GM23338 (cell line): ENCODE measurements at regions not wholly inside any gene's neighbourhood (a gene's known extent, or its start where the extent isn't known, plus 50 kb on each side); places are given as distances from the start of the nearest gene placed in this dataset.
"Not testable (repeated sequence)": the region's sequence is repeated elsewhere in the genome, so short reads cannot be mapped to it uniquely, and the experiment has no call there.

Experiments used
- ATAC-seq: fragments of 200-7000 bp; cut with Tn5 transposase; 3 replicates; pipeline ENCODE4 v1.9.1; 2020
- DNase-seq: peaks from one replicate; pipeline ENCODE4 v3.0.0-alpha.2; 2015; ENCODE audit warnings: low spot score
- H2AFZ ChIP-seq: fragments of 200-600 bp; sonication (generic); 2 replicates; pipeline ENCODE4 v1.8.0; 2016; ENCODE audit warnings: antibody characterized with exemption, mild to moderate bottlenecking, moderate library complexity
- H3F3A ChIP-seq: fragments of 200-600 bp; sonication (generic); replicated peaks from 2 replicates; pipeline ENCODE4 v1.8.0; 2017; ENCODE audit warnings: antibody characterized with exemption, mixed run types, low read depth
- H3K27ac ChIP-seq: fragments of 200-600 bp; sonication (generic); 2 replicates; pipeline ENCODE4 v1.6.1; 2016; ENCODE audit warnings: low read depth
- H3K27me3 ChIP-seq: fragments of 200-600 bp; sonication (generic); 2 replicates; pipeline ENCODE4 v1.8.0; 2016; ENCODE audit warnings: mild to moderate bottlenecking, mixed run types, moderate library complexity; ENCODE audit not compliant: insufficient read depth
- H3K36me3 ChIP-seq: fragments of 200-600 bp; sonication (generic); 2 replicates; pipeline ENCODE4 v1.8.0; 2016; ENCODE audit warnings: mild to moderate bottlenecking; ENCODE audit not compliant: insufficient read depth
- H3K4me1 ChIP-seq: fragments of 200-600 bp; sonication (generic); 2 replicates; pipeline ENCODE4 v1.8.0; 2016; ENCODE audit warnings: mild to moderate bottlenecking, moderate library complexity; ENCODE audit not compliant: insufficient read depth
- H3K4me2 ChIP-seq: fragments of 200-600 bp; sonication (generic); 2 replicates; pipeline ENCODE4 v1.7.1; 2017; ENCODE audit warnings: mixed run types
- H3K4me3 ChIP-seq: fragments of 200-600 bp; sonication (generic); 2 replicates; pipeline ENCODE4 v1.6.1; 2016; ENCODE audit warnings: mixed run types
- H3K79me2 ChIP-seq: fragments of 200-600 bp; sonication (generic); replicated peaks from 2 replicates; pipeline ENCODE4 v1.8.0; 2017; ENCODE audit warnings: mild to moderate bottlenecking; ENCODE audit not compliant: insufficient read depth
- H3K9me2 ChIP-seq: fragments of 200-600 bp; sonication (generic); 2 replicates; pipeline ENCODE4 v1.8.0; 2017; ENCODE audit not compliant: insufficient read depth
- H4K20me1 ChIP-seq: fragments of 200-600 bp; sonication (generic); replicated peaks from 2 replicates; pipeline ENCODE4 v1.8.0; 2017; ENCODE audit warnings: mild to moderate bottlenecking; ENCODE audit not compliant: insufficient read depth
- H3K27ac Mint-ChIP-seq: 2 replicates; pipeline ENCODE4 v1.8.0; 2020; ENCODE audit warnings: inconsistent platforms, mild to moderate bottlenecking, moderate library complexity, mixed read lengths
- H3K27me3 Mint-ChIP-seq: 3 replicates; pipeline ENCODE4 v1.8.0; 2022; ENCODE audit warnings: low read depth, mild to moderate bottlenecking, moderate library complexity, mixed read lengths, inconsistent platforms; ENCODE audit not compliant: insufficient read depth, poor library complexity
- H3K36me3 Mint-ChIP-seq: 3 replicates; pipeline ENCODE4 v1.8.0; 2021; ENCODE audit warnings: low read depth, mild to moderate bottlenecking, inconsistent platforms, moderate library complexity, mixed read lengths
- H3K4me1 Mint-ChIP-seq: 3 replicates; pipeline ENCODE4 v1.8.0; 2020; ENCODE audit warnings: mild to moderate bottlenecking, inconsistent platforms, mixed read lengths
- H3K4me3 Mint-ChIP-seq: 3 replicates; pipeline ENCODE4 v1.8.0; 2021; ENCODE audit warnings: moderate library complexity, mild to moderate bottlenecking, inconsistent platforms, mixed read lengths
- H3K9me3 Mint-ChIP-seq: 3 replicates; pipeline ENCODE4 v1.8.0; 2020; ENCODE audit warnings: moderate library complexity, mild to moderate bottlenecking, inconsistent platforms, mixed read lengths
- CREB1 ChIP-seq: fragments of 250-450 bp; sonication (Bioruptor Pico); IDR thresholded peaks from 2 replicates; pipeline ENCODE4 v1.5.0; 2020; ENCODE audit warnings: low read depth, mild to moderate bottlenecking, moderate library complexity
- EZH2 ChIP-seq: fragments of 200-600 bp; sonication (generic); IDR thresholded peaks from one replicate; pipeline ENCODE4 v1.8.0; 2017; ENCODE audit warnings: antibody characterized with exemption, mild to moderate bottlenecking, low read depth; ENCODE audit not compliant: unreplicated experiment
- EZH2phosphoT487 ChIP-seq: fragments of 200-600 bp; sonication (generic); IDR thresholded peaks from one replicate; pipeline ENCODE4 v1.8.1; 2018; ENCODE audit warnings: antibody characterized with exemption; ENCODE audit not compliant: unreplicated experiment
- JUNB ChIP-seq: IDR thresholded peaks from one replicate; pipeline ENCODE4 v1.6.1; 2016; ENCODE audit warnings: antibody characterized with exemption; ENCODE audit not compliant: unreplicated experiment
- NANOG ChIP-seq: IDR thresholded peaks from 2 replicates; pipeline ENCODE4 v1.6.1; 2016; ENCODE audit warnings: antibody characterized with exemption, borderline replicate concordance
- POLR2AphosphoS5 ChIP-seq: IDR thresholded peaks from 2 replicates; pipeline ENCODE4 v1.6.1; 2016; ENCODE audit warnings: antibody characterized with exemption, low read depth
- STAT1 ChIP-seq: IDR thresholded peaks from one replicate; pipeline ENCODE4 v1.6.1; 2016; ENCODE audit warnings: antibody characterized with exemption; ENCODE audit not compliant: unreplicated experiment
- ZNF114 ChIP-seq: fragments of 250-450 bp; sonication (Bioruptor Pico); IDR thresholded peaks from 2 replicates; pipeline ENCODE4 v1.5.0; 2020; ENCODE audit warnings: mild to moderate bottlenecking, moderate library complexity
- ZNF331 ChIP-seq: fragments of 250-450 bp; sonication (Bioruptor Pico); IDR thresholded peaks from 2 replicates; pipeline ENCODE4 v1.5.0; 2020; ENCODE audit warnings: low read depth, mild to moderate bottlenecking, moderate library complexity
- TF ChIP-seq, protein P1 (sequence below): IDR thresholded peaks from 2 replicates; pipeline ENCODE4 v1.6.1; 2016; ENCODE audit warnings: antibody characterized with exemption
- TF ChIP-seq, protein P2 (sequence below), 2 experiments: fragments of 200-600 bp in 1 of 2; sonication (generic) in 1 of 2; conservative IDR thresholded peaks; 2 replicates each; pipeline versions ENCODE4 v1.5.1 to v1.6.1; 2016 to 2017; ENCODE audit warnings: antibody characterized with exemption in 2 of 2, low read depth in 2 of 2, mild to moderate bottlenecking in 2 of 2, moderate library complexity in 1 of 2
- TF ChIP-seq, protein P3 (sequence below): IDR thresholded peaks from one replicate; pipeline ENCODE4 v1.6.1; 2018; ENCODE audit warnings: antibody characterized with exemption; ENCODE audit not compliant: unreplicated experiment

DNA sequence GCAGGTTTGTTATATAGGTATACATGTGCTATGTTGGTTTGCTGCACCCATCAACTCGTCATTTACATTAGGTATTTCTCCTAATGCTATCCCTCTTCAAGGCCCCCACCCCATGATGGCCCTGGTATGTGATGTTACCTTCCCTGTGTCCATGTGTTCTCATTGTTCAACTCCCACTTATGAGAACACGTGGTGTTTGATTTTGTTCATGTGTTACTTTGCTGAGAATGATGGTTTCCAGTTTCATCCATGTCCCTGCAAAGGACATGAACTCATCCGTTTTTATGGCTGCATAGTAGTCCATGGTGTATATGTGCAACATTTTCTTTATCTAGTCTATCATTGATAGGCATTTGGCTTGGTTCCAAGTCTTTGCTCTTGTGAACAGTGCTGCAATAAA, 175.0 kb downstream of the KBTBD8 start:
- H3K27me3 ChIP-seq, H3K4me1 Mint-ChIP-seq, H3K4me3 Mint-ChIP-seq, H3K36me3 Mint-ChIP-seq, H3K79me2 ChIP-seq, DNase-seq, H3K9me2 ChIP-seq, H2AFZ ChIP-seq, H3K36me3 ChIP-seq, H3K4me3 ChIP-seq, H3K4me1 ChIP-seq, ATAC-seq, H4K20me1 ChIP-seq, H3K27ac Mint-ChIP-seq, H3K27ac ChIP-seq, H3F3A ChIP-seq, H3K27me3 Mint-ChIP-seq, H3K4me2 ChIP-seq: not testable (repeated sequence)
- H3K9me3 Mint-ChIP-seq = peaks cover 21% of the 10 kb centered on the region

DNA sequence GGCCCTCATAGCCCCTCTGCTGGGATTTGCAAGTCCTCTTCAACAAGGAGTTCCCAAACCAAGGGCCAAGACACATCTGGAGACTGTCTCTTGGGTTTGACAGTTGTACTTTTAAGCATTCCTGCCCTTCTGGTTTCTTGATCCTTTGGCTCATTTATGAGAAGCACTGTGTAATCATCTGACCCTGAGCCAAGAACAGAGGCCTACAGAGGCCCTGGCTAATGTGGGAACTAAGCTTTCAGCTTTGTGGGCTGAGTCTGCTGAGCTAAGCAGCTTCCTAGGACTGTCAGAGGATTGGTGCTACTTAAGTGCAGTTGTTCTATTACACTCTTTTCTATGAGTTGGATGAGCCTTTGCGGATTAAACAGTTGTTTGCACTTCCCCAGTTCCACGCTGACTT, 178.3 kb downstream of the KBTBD8 start:
- Histone ChIP-seq H3K4me2 (no peak overlapping the region), H2AFZ (no peak overlapping the region), H3K4me3 (no peak overlapping the region), H3F3A (no peaks in the 10 kb centered on the region), H3K36me3 (no peaks in the 10 kb centered on the region), H3K27ac (no peak overlapping the region), H3K9me2 (no peaks in the 10 kb centered on the region), H3K4me1 (no peaks in the 10 kb centered on the region), H3K79me2 (no peaks in the 10 kb centered on the region), H4K20me1 (no peaks in the 10 kb centered on the region), H3K27me3 (no peaks in the 10 kb centered on the region)
- ATAC-seq (no peak), DNase-seq (no peak)
- Mint-ChIP-seq H3K4me3 (no peak overlapping the region), H3K27me3 (no peaks in the 10 kb centered on the region), H3K9me3 (peaks cover 21% of the 10 kb centered on the region), H3K4me1 (no peaks in the 10 kb centered on the region; the same call in 2 of the 3 replicates), H3K27ac (no peak overlapping the region), H3K36me3 (no peaks in the 10 kb centered on the region)
- TF ChIP-seq, protein P1, sequence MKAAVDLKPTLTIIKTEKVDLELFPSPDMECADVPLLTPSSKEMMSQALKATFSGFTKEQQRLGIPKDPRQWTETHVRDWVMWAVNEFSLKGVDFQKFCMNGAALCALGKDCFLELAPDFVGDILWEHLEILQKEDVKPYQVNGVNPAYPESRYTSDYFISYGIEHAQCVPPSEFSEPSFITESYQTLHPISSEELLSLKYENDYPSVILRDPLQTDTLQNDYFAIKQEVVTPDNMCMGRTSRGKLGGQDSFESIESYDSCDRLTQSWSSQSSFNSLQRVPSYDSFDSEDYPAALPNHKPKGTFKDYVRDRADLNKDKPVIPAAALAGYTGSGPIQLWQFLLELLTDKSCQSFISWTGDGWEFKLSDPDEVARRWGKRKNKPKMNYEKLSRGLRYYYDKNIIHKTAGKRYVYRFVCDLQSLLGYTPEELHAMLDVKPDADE = no peak
- TF ChIP-seq ZNF331 (CRISPR knock-in tag) (no peak), JUNB (no peak), POLR2AphosphoS5 (no peak), STAT1 (no peak), EZH2phosphoT487 (no peak), NANOG (no peak), ZNF114 (no peak), EZH2 (no peak), CREB1 (CRISPR knock-in tag) (no peak)
- TF ChIP-seq, protein P2, sequence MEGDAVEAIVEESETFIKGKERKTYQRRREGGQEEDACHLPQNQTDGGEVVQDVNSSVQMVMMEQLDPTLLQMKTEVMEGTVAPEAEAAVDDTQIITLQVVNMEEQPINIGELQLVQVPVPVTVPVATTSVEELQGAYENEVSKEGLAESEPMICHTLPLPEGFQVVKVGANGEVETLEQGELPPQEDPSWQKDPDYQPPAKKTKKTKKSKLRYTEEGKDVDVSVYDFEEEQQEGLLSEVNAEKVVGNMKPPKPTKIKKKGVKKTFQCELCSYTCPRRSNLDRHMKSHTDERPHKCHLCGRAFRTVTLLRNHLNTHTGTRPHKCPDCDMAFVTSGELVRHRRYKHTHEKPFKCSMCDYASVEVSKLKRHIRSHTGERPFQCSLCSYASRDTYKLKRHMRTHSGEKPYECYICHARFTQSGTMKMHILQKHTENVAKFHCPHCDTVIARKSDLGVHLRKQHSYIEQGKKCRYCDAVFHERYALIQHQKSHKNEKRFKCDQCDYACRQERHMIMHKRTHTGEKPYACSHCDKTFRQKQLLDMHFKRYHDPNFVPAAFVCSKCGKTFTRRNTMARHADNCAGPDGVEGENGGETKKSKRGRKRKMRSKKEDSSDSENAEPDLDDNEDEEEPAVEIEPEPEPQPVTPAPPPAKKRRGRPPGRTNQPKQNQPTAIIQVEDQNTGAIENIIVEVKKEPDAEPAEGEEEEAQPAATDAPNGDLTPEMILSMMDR (conservative IDR thresholded peaks at IDR 0.05; ENCODE audit: low read depth in 2 of 2) = no peak
- TF ChIP-seq, protein P3, sequence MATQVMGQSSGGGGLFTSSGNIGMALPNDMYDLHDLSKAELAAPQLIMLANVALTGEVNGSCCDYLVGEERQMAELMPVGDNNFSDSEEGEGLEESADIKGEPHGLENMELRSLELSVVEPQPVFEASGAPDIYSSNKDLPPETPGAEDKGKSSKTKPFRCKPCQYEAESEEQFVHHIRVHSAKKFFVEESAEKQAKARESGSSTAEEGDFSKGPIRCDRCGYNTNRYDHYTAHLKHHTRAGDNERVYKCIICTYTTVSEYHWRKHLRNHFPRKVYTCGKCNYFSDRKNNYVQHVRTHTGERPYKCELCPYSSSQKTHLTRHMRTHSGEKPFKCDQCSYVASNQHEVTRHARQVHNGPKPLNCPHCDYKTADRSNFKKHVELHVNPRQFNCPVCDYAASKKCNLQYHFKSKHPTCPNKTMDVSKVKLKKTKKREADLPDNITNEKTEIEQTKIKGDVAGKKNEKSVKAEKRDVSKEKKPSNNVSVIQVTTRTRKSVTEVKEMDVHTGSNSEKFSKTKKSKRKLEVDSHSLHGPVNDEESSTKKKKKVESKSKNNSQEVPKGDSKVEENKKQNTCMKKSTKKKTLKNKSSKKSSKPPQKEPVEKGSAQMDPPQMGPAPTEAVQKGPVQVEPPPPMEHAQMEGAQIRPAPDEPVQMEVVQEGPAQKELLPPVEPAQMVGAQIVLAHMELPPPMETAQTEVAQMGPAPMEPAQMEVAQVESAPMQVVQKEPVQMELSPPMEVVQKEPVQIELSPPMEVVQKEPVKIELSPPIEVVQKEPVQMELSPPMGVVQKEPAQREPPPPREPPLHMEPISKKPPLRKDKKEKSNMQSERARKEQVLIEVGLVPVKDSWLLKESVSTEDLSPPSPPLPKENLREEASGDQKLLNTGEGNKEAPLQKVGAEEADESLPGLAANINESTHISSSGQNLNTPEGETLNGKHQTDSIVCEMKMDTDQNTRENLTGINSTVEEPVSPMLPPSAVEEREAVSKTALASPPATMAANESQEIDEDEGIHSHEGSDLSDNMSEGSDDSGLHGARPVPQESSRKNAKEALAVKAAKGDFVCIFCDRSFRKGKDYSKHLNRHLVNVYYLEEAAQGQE = no peak
